ENCODE measurements at regions not wholly inside any gene's neighbourhood (a gene's known extent, or its start where the extent isn't known, plus 50 kb on each side); places are given as distances from the start of the nearest gene placed in this dataset.

- Histone ChIP-seq H3K9me3 (replicated peaks; ENCODE audit: control insufficient read depth, insufficient read depth, low read length) (no peaks in the 10 kb centered on the region), H3K27me3 (ENCODE audit: control insufficient read depth in 2 of 2, insufficient read depth in 2 of 2, low read length in 2 of 2) (no peaks in the 10 kb centered on the region), H3K4me1 (ENCODE audit: control insufficient read depth, extremely low read depth, insufficient read depth, low read length) (no peaks in the 10 kb centered on the region), H3K36me3 (ENCODE audit: control insufficient read depth in 2 of 2, extremely low read depth in 1 of 2, insufficient read depth in 2 of 2, low read length in 2 of 2) (no peaks in the 10 kb centered on the region), H3K4me2 (ENCODE audit: insufficient read depth, low read length) (no peak overlapping the region), H3K9me1 (replicated peaks; ENCODE audit: control insufficient read depth, extremely low read depth, insufficient read depth, low read length) (no peaks in the 10 kb centered on the region), H4K20me1 (replicated peaks; ENCODE audit: control insufficient read depth, extremely low read depth, insufficient read depth, low read length) (no peaks in the 10 kb centered on the region), H3K79me2 (ENCODE audit: control insufficient read depth, insufficient read depth, low read length) (no peaks in the 10 kb centered on the region), H2AFZ (ENCODE audit: low read depth, low read length) (no peak overlapping the region), H3K27ac (ENCODE audit: insufficient read depth, low read depth, low read length) (no peak overlapping the region), H3K9ac (replicated peaks; ENCODE audit: extremely low read depth, insufficient read depth, low read length) (no peak overlapping the region), H3K4me3 (replicated peaks in 1 of 3; ENCODE audit: insufficient read depth in 1 of 3, low read depth in 1 of 3, low read length in 3 of 3) (no peak overlapping the region)
- dilution Hi-C loops (cut with MboI; ENCODE audit: extremely low pct_ligation_motif_present, low sequenced_read_pairs) (no loop called here), intact Hi-C loops (cut with micrococcal nuclease) (no loop called here)
- ChIA-PET POLR2A (no interaction called here), CTCF (no interaction called here)
- no peak for DNase-seq (ENCODE audit: low read depth, low spot score)
- no peak for TF ChIP-seq GATA2 (IDR thresholded peaks at IDR 0.05; ENCODE audit: insufficient read depth, insufficient read length, low read depth, low read length)
- no peak for FAIRE-seq
- BruUV-seq (replicated peaks): no TSS peak
Measured at GRCh38 chr10:24010436-24010970, 198.4 kb upstream of the KIAA1217 start.

DNA sequence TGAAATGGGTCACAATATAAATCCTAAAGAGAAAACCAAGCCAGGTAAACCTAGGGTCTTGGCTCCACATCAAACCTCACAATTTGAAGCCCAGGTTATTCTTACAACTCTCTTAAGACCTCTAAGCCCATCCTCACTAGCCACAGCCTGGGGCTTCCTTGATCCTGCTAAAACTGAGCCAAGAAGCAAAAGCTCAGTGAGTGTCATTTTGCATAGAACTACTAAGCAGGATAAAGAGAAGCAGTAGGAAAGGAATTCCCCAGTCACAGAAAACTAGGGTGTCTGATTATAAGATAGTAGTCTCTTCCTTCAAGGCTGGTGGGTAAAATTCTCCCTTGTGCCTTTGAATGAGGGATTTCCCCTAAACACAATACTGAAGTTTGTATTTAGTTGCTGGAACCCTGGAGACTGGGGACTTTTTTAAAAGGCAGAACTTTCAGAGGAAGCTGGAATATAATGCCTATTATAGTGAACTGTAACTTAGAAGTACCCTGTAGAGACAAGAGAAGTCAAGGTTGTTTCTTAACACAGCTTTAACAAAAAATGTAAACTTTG lies 196.6 kb upstream of the KIAA1217 start:
- Histone ChIP-seq H3K27ac (ENCODE audit: insufficient read depth, low read depth, low read length) (no peak overlapping the region), H3K9me1 (replicated peaks; ENCODE audit: control insufficient read depth, extremely low read depth, insufficient read depth, low read length) (no peaks in the 10 kb centered on the region), H3K4me1 (ENCODE audit: control insufficient read depth, extremely low read depth, insufficient read depth, low read length) (no peaks in the 10 kb centered on the region), H3K79me2 (ENCODE audit: control insufficient read depth, insufficient read depth, low read length) (no peaks in the 10 kb centered on the region), H3K27me3 (ENCODE audit: control insufficient read depth in 2 of 2, insufficient read depth in 2 of 2, low read length in 2 of 2) (no peaks in the 10 kb centered on the region), H3K9me3 (replicated peaks; ENCODE audit: control insufficient read depth, insufficient read depth, low read length) (no peaks in the 10 kb centered on the region), H3K4me2 (ENCODE audit: insufficient read depth, low read length) (no peak overlapping the region), H4K20me1 (replicated peaks; ENCODE audit: control insufficient read depth, extremely low read depth, insufficient read depth, low read length) (no peaks in the 10 kb centered on the region), H3K9ac (replicated peaks; ENCODE audit: extremely low read depth, insufficient read depth, low read length) (no peak overlapping the region), H2AFZ (ENCODE audit: low read depth, low read length) (no peak overlapping the region), H3K4me3 (replicated peaks in 1 of 3; ENCODE audit: insufficient read depth in 1 of 3, low read depth in 1 of 3, low read length in 3 of 3) (no peak overlapping the region), H3K36me3 (ENCODE audit: control insufficient read depth in 2 of 2, extremely low read depth in 1 of 2, insufficient read depth in 2 of 2, low read length in 2 of 2) (no peaks in the 10 kb centered on the region)
- intact Hi-C loops (cut with micrococcal nuclease) (no loop called here), dilution Hi-C loops (cut with MboI; ENCODE audit: extremely low pct_ligation_motif_present, low sequenced_read_pairs) (no loop called here)
- DNase-seq (ENCODE audit: low read depth, low spot score) (no peak), FAIRE-seq (no peak)
- ChIA-PET POLR2A (interaction anchor here (0.5 kb wide), 1 partner anchor 517 kb away, joined by 7 read pairs; no protein-coding TSS in a partner anchor), CTCF (no interaction called here)
- no peak for TF ChIP-seq GATA2 (IDR thresholded peaks at IDR 0.05; ENCODE audit: insufficient read depth, insufficient read length, low read depth, low read length)
- TF ChIP-seq JUN (IDR thresholded peaks at IDR 0.05; ENCODE audit: borderline replicate concordance, insufficient read depth, insufficient read length, low read depth): no peak
- TF ChIP-seq MAX (IDR thresholded peaks at IDR 0.05; ENCODE audit: insufficient read depth, insufficient read length): no peak
- no peak for TF ChIP-seq POLR2A (IDR thresholded peaks at IDR 0.05; ENCODE audit: low read depth, low read length)
- no peak for TF ChIP-seq POLR2AphosphoS5 (IDR thresholded peaks at IDR 0.05; ENCODE audit: insufficient read depth, low read depth, low read length)
- TF ChIP-seq, protein P1, sequence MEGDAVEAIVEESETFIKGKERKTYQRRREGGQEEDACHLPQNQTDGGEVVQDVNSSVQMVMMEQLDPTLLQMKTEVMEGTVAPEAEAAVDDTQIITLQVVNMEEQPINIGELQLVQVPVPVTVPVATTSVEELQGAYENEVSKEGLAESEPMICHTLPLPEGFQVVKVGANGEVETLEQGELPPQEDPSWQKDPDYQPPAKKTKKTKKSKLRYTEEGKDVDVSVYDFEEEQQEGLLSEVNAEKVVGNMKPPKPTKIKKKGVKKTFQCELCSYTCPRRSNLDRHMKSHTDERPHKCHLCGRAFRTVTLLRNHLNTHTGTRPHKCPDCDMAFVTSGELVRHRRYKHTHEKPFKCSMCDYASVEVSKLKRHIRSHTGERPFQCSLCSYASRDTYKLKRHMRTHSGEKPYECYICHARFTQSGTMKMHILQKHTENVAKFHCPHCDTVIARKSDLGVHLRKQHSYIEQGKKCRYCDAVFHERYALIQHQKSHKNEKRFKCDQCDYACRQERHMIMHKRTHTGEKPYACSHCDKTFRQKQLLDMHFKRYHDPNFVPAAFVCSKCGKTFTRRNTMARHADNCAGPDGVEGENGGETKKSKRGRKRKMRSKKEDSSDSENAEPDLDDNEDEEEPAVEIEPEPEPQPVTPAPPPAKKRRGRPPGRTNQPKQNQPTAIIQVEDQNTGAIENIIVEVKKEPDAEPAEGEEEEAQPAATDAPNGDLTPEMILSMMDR (IDR thresholded peaks at IDR 0.05; ENCODE audit: extremely low read depth in 1 of 2, insufficient read depth in 1 of 2, low read depth in 1 of 2, low read length in 2 of 2): no peak
- TF ChIP-seq FOS (IDR thresholded peaks at IDR 0.05; ENCODE audit: borderline replicate concordance, insufficient read depth, low read length): no peak
- TF ChIP-seq MYC (IDR thresholded peaks at IDR 0.05; ENCODE audit: low read depth, low read length): no peak
- TF ChIP-seq EZH2 (IDR thresholded peaks at IDR 0.05; ENCODE audit: borderline replicate concordance, low read depth, low read length, severe bottlenecking): no peak
- no TSS peak for BruUV-seq (replicated peaks)
